NCI-H2107 treated with DMSO at 0.1 percent for 48 hours (cell line): ENCODE measurements at regions not wholly inside any gene's neighbourhood (a gene's known extent, or its start where the extent isn't known, plus 50 kb on each side); places are given as distances from the start of the nearest gene placed in this dataset.

Experiments used
- DNase-seq: peaks from one replicate; lab custom pipeline; 2025; ENCODE audit not compliant: unreplicated experiment; lab: John Stamatoyannopoulos, UW

GRCh38 chr11:43614214-43614613 is 66.3 kb upstream of the HSD17B12 start:
- DNase-seq: no peak

- DNase-seq: no peak
These were observed 60.6 kb upstream of the HSD17B12 start for GRCh38 chr11:43619863-43620505.

- DNase-seq: no peak
These were observed 53.7 kb upstream of the HSD17B12 start for GRCh38 chr11:43626798-43627197.
